IMR-90 (cell line): ENCODE measurements at regions not wholly inside any gene's neighbourhood (a gene's known extent, or its start where the extent isn't known, plus 50 kb on each side); places are given as distances from the start of the nearest gene placed in this dataset.

Experiments
- ATAC-seq: fragments of 200-7000 bp; cut with Tn5 transposase; 2 replicates; pipeline ENCODE4 v1.9.1; 2020; ENCODE audit warnings: low read depth, mild to moderate bottlenecking, moderate library complexity
- BruUV-seq: library from RNA; stranded (reverse); fragments of 400-500 nt; replicated peaks from 2 replicates; lab custom pipeline; 2021; lab: Mats Ljungman, UMichigan
- CTCF ChIA-PET: fragments of 300-600 bp; formaldehyde crosslinking; extraction: SDS; loops from one replicate; lab custom pipeline; 2021; ENCODE audit warnings: antibody characterized with exemption; lab: Yijun Ruan, JAX
- POLR2A ChIA-PET: fragments of 300-600 bp; sonication (Branson Sonifier 250); formaldehyde crosslinking; loops from one replicate; lab custom pipeline; 2022; ENCODE audit warnings: antibody characterized with exemption; ENCODE audit not compliant: unreplicated experiment; lab: Charles Lee
- DNase-seq: peaks from one replicate; pipeline ENCODE4 v3.0.0; 2013
- H2AFZ ChIP-seq: replicated peaks from 2 replicates; pipeline ENCODE3; 2013; ENCODE audit warnings: low read length, mild to moderate bottlenecking; ENCODE audit not compliant: poor library complexity
- H2AK5ac ChIP-seq: 2 replicates; pipeline ENCODE4 v1.6.1; 2013; ENCODE audit warnings: low read depth, low read length, inconsistent platforms
- H2AK9ac ChIP-seq: replicated peaks from 2 replicates; pipeline ENCODE3; 2013; ENCODE audit warnings: mild to moderate bottlenecking, low read depth, low read length, moderate library complexity; ENCODE audit not compliant: poor library complexity
- H2BK120ac ChIP-seq: 2 replicates; pipeline ENCODE4 v1.6.1; 2013; ENCODE audit warnings: low read depth, low read length, inconsistent platforms
- H2BK15ac ChIP-seq: 3 replicates; pipeline ENCODE4 v1.6.1; 2013; ENCODE audit warnings: low read depth, low read length, inconsistent platforms
- H2BK20ac ChIP-seq: 2 replicates; pipeline ENCODE4 v1.6.1; 2013; ENCODE audit warnings: low read depth, mild to moderate bottlenecking, inconsistent platforms, low read length, moderate library complexity
- H2BK5ac ChIP-seq: 2 replicates; pipeline ENCODE4 v1.6.1; 2013; ENCODE audit warnings: mild to moderate bottlenecking, low read depth, low read length, inconsistent platforms; ENCODE audit not compliant: poor library complexity, severe bottlenecking
- H3K14ac ChIP-seq: replicated peaks from 2 replicates; pipeline ENCODE4 v1.6.1; 2013; ENCODE audit warnings: low read depth, low read length, inconsistent platforms
- H3K18ac ChIP-seq: 2 replicates; pipeline ENCODE4 v1.6.1; 2013; ENCODE audit warnings: low read depth, low read length, control low read depth
- H3K23ac ChIP-seq: 2 replicates; pipeline ENCODE4 v1.6.1; 2013; ENCODE audit warnings: low read depth, low read length, inconsistent platforms
- H3K27ac ChIP-seq: 2 replicates; pipeline ENCODE4 v1.5.1; 2013; ENCODE audit warnings: mild to moderate bottlenecking, control low read depth, low read length; ENCODE audit not compliant: insufficient read depth
- H3K27me3 ChIP-seq: 2 replicates; pipeline ENCODE4 v1.6.1; 2013; ENCODE audit warnings: low read length; ENCODE audit not compliant: control insufficient read depth, insufficient read depth
- H3K36me3 ChIP-seq: 2 replicates; pipeline ENCODE4 v1.6.1; 2013; ENCODE audit warnings: low read length, mixed read lengths; ENCODE audit not compliant: control insufficient read depth, insufficient read depth
- H3K4ac ChIP-seq: 2 replicates; pipeline ENCODE4 v1.6.1; 2013; ENCODE audit warnings: low read depth, low read length, inconsistent platforms
- H3K4me1 ChIP-seq: 2 replicates; pipeline ENCODE4 v1.6.1; 2013; ENCODE audit warnings: low read length, mixed read lengths; ENCODE audit not compliant: control insufficient read depth, insufficient read depth
- H3K4me2 ChIP-seq: 2 replicates; pipeline ENCODE4 v1.6.1; 2013; ENCODE audit warnings: low read depth, mild to moderate bottlenecking, control low read depth, low read length, moderate library complexity
- H3K4me3 ChIP-seq: 2 replicates; pipeline ENCODE4 v1.5.1; 2013; ENCODE audit warnings: low read depth, mild to moderate bottlenecking, control low read depth, low read length, moderate library complexity; ENCODE audit not compliant: insufficient read depth
- H3K56ac ChIP-seq: 2 replicates; pipeline ENCODE4 v1.6.1; 2013; ENCODE audit warnings: low read length, inconsistent platforms; ENCODE audit not compliant: insufficient read depth; ENCODE audit errors: extremely low read depth
- H3K79me1 ChIP-seq, 2 experiments: 2 replicates each; pipeline ENCODE4 v1.6.1; 2013; ENCODE audit warnings: low read length in 2 of 2, inconsistent platforms in 1 of 2, low read depth in 1 of 2
- H3K9ac ChIP-seq: 2 replicates; pipeline ENCODE4 v1.6.1; 2013; ENCODE audit warnings: low read depth, low read length, control low read depth
- H3K9me1 ChIP-seq: 2 replicates; pipeline ENCODE4 v1.6.1; 2013; ENCODE audit warnings: low read length, inconsistent platforms; ENCODE audit not compliant: insufficient read depth
- H3K9me3 ChIP-seq: 2 replicates; pipeline ENCODE4 v1.6.1; 2013; ENCODE audit warnings: low read length; ENCODE audit not compliant: control insufficient read depth, insufficient read depth
- H4K20me1 ChIP-seq: 2 replicates; pipeline ENCODE4 v1.6.1; 2013; ENCODE audit warnings: low read length, inconsistent platforms; ENCODE audit not compliant: insufficient read depth
- H4K5ac ChIP-seq: 2 replicates; pipeline ENCODE4 v1.6.1; 2013; ENCODE audit warnings: mild to moderate bottlenecking, low read depth, low read length, control low read depth
- H4K8ac ChIP-seq, 2 experiments: 2 replicates each; pipeline ENCODE4 v1.6.1; 2013; ENCODE audit warnings: low read depth in 2 of 2, low read length in 2 of 2, control low read depth in 1 of 2, inconsistent platforms in 1 of 2
- H4K91ac ChIP-seq: 2 replicates; pipeline ENCODE4 v1.6.1; 2013; ENCODE audit warnings: low read depth, low read length, inconsistent platforms; ENCODE audit not compliant: insufficient read depth
- BHLHE40 ChIP-seq: fragments of 150-350 bp; IDR thresholded peaks from 2 replicates; pipeline ENCODE4 v1.6.1; 2016; ENCODE audit warnings: mild to moderate bottlenecking, low read depth, low read length
- CEBPB ChIP-seq: IDR thresholded peaks from 2 replicates; pipeline ENCODE4 v1.6.1; 2012; ENCODE audit warnings: low read depth, low read length, improper control_type of control experiment
- CHD1 ChIP-seq: IDR thresholded peaks from 2 replicates; pipeline ENCODE4 v1.6.1; 2012; ENCODE audit warnings: low read depth, low read length, improper control_type of control experiment
- FOS ChIP-seq: fragments of 150-350 bp; IDR thresholded peaks from 2 replicates; pipeline ENCODE4 v1.6.1; 2016; ENCODE audit warnings: low read depth, low read length
- MAFK ChIP-seq: IDR thresholded peaks from 2 replicates; pipeline ENCODE4 v1.6.1; 2012; ENCODE audit warnings: low read depth, low read length, improper control_type of control experiment
- MAZ ChIP-seq: IDR thresholded peaks from 2 replicates; pipeline ENCODE4 v1.6.1; 2012; ENCODE audit warnings: low read depth, mild to moderate bottlenecking, low read length, improper control_type of control experiment, moderate library complexity, borderline replicate concordance
- MXI1 ChIP-seq: IDR thresholded peaks from 2 replicates; pipeline ENCODE4 v1.6.1; 2012; ENCODE audit warnings: low read depth, mild to moderate bottlenecking, low read length, moderate library complexity, borderline replicate concordance
- NFE2L2 ChIP-seq: fragments of 150-350 bp; IDR thresholded peaks from 2 replicates; pipeline ENCODE4 v1.6.1; 2016; ENCODE audit warnings: low read depth, mild to moderate bottlenecking, low read length
- POLR2A ChIP-seq: IDR thresholded peaks from 2 replicates; pipeline ENCODE4 v1.6.1; 2012; ENCODE audit warnings: mild to moderate bottlenecking, low read depth, low read length
- RAD21 ChIP-seq: IDR thresholded peaks from 2 replicates; pipeline ENCODE4 v1.6.1; 2012; ENCODE audit warnings: low read length, improper control_type of control experiment
- RCOR1 ChIP-seq: IDR thresholded peaks from 2 replicates; pipeline ENCODE4 v1.6.1; 2012; ENCODE audit warnings: mild to moderate bottlenecking, low read length, improper control_type of control experiment; ENCODE audit not compliant: insufficient replicate concordance
- RFX5 ChIP-seq: IDR thresholded peaks from 2 replicates; pipeline ENCODE4 v1.8.0; 2012; ENCODE audit warnings: low read depth, mild to moderate bottlenecking, low read length, moderate library complexity
- SMC3 ChIP-seq: fragments of 150-350 bp; IDR thresholded peaks from 2 replicates; pipeline ENCODE4 v1.6.1; 2016; ENCODE audit warnings: low read depth, mild to moderate bottlenecking, antibody characterized with exemption, low read length, moderate library complexity
- WGBS, 2 experiments: methylation state at CpG; one replicate each; pipeline versions ENCODE4 v1.1.5 to v1.1.7; 2013; ENCODE audit warnings: missing lambda C conversion rate in 2 of 2; ENCODE audit not compliant: insufficient read length in 1 of 2; ENCODE audit errors: extremely low coverage in 2 of 2; 5-methylcytosine and 5-hydroxymethylcytosine counted together
- dilution Hi-C: fragments of 300-500 bp; cut with HindIII; formaldehyde crosslinking; loops from one replicate; pipeline ENCODE4 v1.14.3; 2018; ENCODE audit warnings: low sequenced_read_pairs; ENCODE audit not compliant: unreplicated experiment
- in situ Hi-C: fragments of 300-500 bp; cut with MboI; formaldehyde crosslinking; loops from 3 replicates; pipeline ENCODE4 v1.14.3; 2019; ENCODE audit warnings: low sequenced_read_pairs, inconsistent platforms, mixed read lengths
- intact Hi-C: fragments of 100-400 bp; cut with micrococcal nuclease; formaldehyde crosslinking; loops from 2 replicates; pipeline ENCODE4 v1.10.0; 2022
- TF ChIP-seq, protein P1 (sequence below): fragments of 150-350 bp; IDR thresholded peaks from 2 replicates; pipeline ENCODE4 v1.6.1; 2017; ENCODE audit warnings: mild to moderate bottlenecking, antibody characterized with exemption, low read length, low read depth
- TF ChIP-seq, protein P2 (sequence below): conservative IDR thresholded peaks from 2 replicates; pipeline ENCODE4 v1.5.1; 2012; ENCODE audit warnings: mild to moderate bottlenecking, low read depth, low read length, improper control_type of control experiment
- TF ChIP-seq, protein P3 (sequence below): fragments of 150-350 bp; IDR thresholded peaks from 2 replicates; pipeline ENCODE4 v1.6.1; 2016; ENCODE audit warnings: low read depth, mild to moderate bottlenecking, low read length, moderate library complexity, borderline replicate concordance

DNA sequence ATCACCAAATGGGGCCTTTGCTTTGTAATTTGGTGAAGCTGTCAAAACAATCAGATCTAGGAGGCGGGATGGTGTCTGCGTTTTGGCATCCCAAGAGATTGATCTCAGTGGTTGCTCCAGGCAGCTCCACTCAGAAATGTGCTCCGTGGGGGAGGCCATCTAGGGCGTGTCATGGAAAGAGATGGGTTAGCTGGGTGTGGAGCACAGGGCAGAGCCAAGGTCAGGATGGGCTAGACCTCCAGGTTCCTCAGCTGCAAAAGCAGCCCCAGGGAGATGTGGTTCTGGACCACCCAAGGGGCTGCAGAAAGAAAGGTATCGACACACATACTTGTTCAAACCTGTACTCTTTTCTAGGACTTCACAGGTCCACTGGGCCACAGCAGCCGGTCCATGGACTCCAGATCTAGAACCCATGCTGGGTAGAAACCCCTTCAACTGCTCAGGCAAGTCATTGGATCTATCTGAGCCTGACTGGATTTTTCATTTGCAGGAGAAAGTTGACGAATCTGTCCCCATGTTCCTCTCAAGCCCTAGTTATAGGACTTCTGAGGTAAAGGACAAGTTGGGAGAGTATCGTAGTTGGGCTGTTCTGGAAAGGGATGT, 270.2 kb upstream of the RPL38 start:
- Histone ChIP-seq H3K4me2 (no peak overlapping the region), H3K14ac (no peak overlapping the region), H2BK15ac (no peak overlapping the region), H3K9ac (no peak overlapping the region), H3K56ac (no peak overlapping the region), H2BK20ac (no peak overlapping the region), H3K4me1 (no peaks in the 10 kb centered on the region), H3K27ac (no peak overlapping the region), H3K23ac (no peak overlapping the region), H3K4ac (no peak overlapping the region), H4K5ac (no peak overlapping the region), H4K20me1 (no peaks in the 10 kb centered on the region), H2AFZ (no peak overlapping the region), H3K9me3 (peaks cover 31% of the 10 kb centered on the region), H2AK5ac (no peak overlapping the region), H4K91ac (no peak overlapping the region), H3K27me3 (no peaks in the 10 kb centered on the region), H3K36me3 (no peaks in the 10 kb centered on the region), H3K9me1 (no peaks in the 10 kb centered on the region), H4K8ac (no peak overlapping the region), H3K79me1 (no peaks in the 10 kb centered on the region), H3K4me3 (no peak overlapping the region), H2BK120ac (no peak overlapping the region), H2AK9ac (no peak overlapping the region), H3K18ac (no peak overlapping the region), H2BK5ac (no peak overlapping the region)
- dilution Hi-C loops (no loop called here), in situ Hi-C loops (no loop called here), intact Hi-C loops (no loop called here)
- TF ChIP-seq RCOR1: no peak
- no peak for TF ChIP-seq RFX5
- TF ChIP-seq FOS: no peak
- TF ChIP-seq MXI1: no peak
- TF ChIP-seq, protein P1, sequence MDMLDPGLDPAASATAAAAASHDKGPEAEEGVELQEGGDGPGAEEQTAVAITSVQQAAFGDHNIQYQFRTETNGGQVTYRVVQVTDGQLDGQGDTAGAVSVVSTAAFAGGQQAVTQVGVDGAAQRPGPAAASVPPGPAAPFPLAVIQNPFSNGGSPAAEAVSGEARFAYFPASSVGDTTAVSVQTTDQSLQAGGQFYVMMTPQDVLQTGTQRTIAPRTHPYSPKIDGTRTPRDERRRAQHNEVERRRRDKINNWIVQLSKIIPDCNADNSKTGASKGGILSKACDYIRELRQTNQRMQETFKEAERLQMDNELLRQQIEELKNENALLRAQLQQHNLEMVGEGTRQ: no peak
- TF ChIP-seq, protein P2, sequence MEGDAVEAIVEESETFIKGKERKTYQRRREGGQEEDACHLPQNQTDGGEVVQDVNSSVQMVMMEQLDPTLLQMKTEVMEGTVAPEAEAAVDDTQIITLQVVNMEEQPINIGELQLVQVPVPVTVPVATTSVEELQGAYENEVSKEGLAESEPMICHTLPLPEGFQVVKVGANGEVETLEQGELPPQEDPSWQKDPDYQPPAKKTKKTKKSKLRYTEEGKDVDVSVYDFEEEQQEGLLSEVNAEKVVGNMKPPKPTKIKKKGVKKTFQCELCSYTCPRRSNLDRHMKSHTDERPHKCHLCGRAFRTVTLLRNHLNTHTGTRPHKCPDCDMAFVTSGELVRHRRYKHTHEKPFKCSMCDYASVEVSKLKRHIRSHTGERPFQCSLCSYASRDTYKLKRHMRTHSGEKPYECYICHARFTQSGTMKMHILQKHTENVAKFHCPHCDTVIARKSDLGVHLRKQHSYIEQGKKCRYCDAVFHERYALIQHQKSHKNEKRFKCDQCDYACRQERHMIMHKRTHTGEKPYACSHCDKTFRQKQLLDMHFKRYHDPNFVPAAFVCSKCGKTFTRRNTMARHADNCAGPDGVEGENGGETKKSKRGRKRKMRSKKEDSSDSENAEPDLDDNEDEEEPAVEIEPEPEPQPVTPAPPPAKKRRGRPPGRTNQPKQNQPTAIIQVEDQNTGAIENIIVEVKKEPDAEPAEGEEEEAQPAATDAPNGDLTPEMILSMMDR: no peak
- TF ChIP-seq POLR2A: no peak
- no peak for TF ChIP-seq CEBPB
- TF ChIP-seq NFE2L2: no peak
- no peak for TF ChIP-seq BHLHE40
- no peak for TF ChIP-seq SMC3
- no peak for TF ChIP-seq CHD1
- TF ChIP-seq RAD21: no peak
- TF ChIP-seq, protein P3, sequence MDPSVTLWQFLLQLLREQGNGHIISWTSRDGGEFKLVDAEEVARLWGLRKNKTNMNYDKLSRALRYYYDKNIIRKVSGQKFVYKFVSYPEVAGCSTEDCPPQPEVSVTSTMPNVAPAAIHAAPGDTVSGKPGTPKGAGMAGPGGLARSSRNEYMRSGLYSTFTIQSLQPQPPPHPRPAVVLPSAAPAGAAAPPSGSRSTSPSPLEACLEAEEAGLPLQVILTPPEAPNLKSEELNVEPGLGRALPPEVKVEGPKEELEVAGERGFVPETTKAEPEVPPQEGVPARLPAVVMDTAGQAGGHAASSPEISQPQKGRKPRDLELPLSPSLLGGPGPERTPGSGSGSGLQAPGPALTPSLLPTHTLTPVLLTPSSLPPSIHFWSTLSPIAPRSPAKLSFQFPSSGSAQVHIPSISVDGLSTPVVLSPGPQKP: no peak
- TF ChIP-seq MAZ: no peak
- TF ChIP-seq MAFK: no peak
- POLR2A ChIA-PET: no interaction called here
- BruUV-seq: no TSS peak
- WGBS, 2 experiments: 16% methylated on average over 3 of the region's 8 CpGs; no CpG with 5 or more reads in 1 of the 2 experiments
- ATAC-seq (no peak), DNase-seq (no peak)
- CTCF ChIA-PET: no interaction called here
